ENCODE measurements at regions not wholly inside any gene's neighbourhood (a gene's known extent, or its start where the extent isn't known, plus 50 kb on each side); places are given as distances from the start of the nearest gene placed in this dataset.

GRCh38 chr3:159187706-159188105, 385.9 kb downstream of the MFSD1 start:
- Histone ChIP-seq H4K20me1 (ENCODE audit: control insufficient read depth, extremely low read depth, insufficient read depth, low read length) (no peaks in the 10 kb centered on the region), H3K79me2 (ENCODE audit: control insufficient read depth, insufficient read depth, low read length) (no peaks in the 10 kb centered on the region), H3K4me1 (ENCODE audit: control insufficient read depth, extremely low read depth, insufficient read depth, low read length) (no peaks in the 10 kb centered on the region), H3K27ac (ENCODE audit: control insufficient read depth, insufficient read depth, low read length) (no peak overlapping the region), H3K4me3 (ENCODE audit: control insufficient read depth in 2 of 3, extremely low read depth in 1 of 3, insufficient read depth in 2 of 3, low read depth in 1 of 3, low read length in 3 of 3) (no peak overlapping the region), H3K4me2 (ENCODE audit: control insufficient read depth, extremely low read depth, insufficient read depth, low read depth, low read length) (no peak overlapping the region), H2AFZ (ENCODE audit: control insufficient read depth, low read length) (no peak overlapping the region), H3K9me3 (ENCODE audit: control insufficient read depth, low read depth, low read length) (no peaks in the 10 kb centered on the region), H3K27me3 (ENCODE audit: control insufficient read depth, extremely low read depth, insufficient read depth, low read length) (no peaks in the 10 kb centered on the region), H3K9ac (ENCODE audit: control insufficient read depth, extremely low read depth, insufficient read depth, low read length) (no peak overlapping the region), H3K9me1 (ENCODE audit: control insufficient read depth, extremely low read depth, insufficient read depth, low read length) (no peaks in the 10 kb centered on the region), H3K36me3 (ENCODE audit: control insufficient read depth in 2 of 2, extremely low read depth in 1 of 2, insufficient read depth in 2 of 2, low read length in 2 of 2) (no peaks in the 10 kb centered on the region)
- no peak for DNase-seq (ENCODE audit: low read depth, low spot score)
- TF ChIP-seq EZH2 (IDR thresholded peaks at IDR 0.05; ENCODE audit: low read length) (no peak), CTCF (optimal IDR thresholded peaks at IDR 0.05 in 1 of 3, IDR thresholded peaks at IDR 0.05 in 1 of 3, conservative IDR thresholded peaks at IDR 0.05 in 1 of 3; ENCODE audit: extremely low read depth in 1 of 3, insufficient read depth in 2 of 3, low read length in 3 of 3) (no peak)
- no peak for FAIRE-seq
- dilution Hi-C loops (cut with MboI; ENCODE audit: extremely low pct_ligation_motif_present, low sequenced_read_pairs), result no loop called here

- FAIRE-seq, result no peak
- dilution Hi-C loops (cut with MboI; ENCODE audit: extremely low pct_ligation_motif_present, low sequenced_read_pairs), result no loop called here
- H2AFZ ChIP-seq (ENCODE audit: control insufficient read depth, low read length), result no peak overlapping the region
Observed at GRCh38 chr3:159189994-159190669, 388.3 kb downstream of the MFSD1 start.

More at GRCh38 chr3:159189994-159190669, 388.3 kb downstream of the MFSD1 start:
- no peak for TF ChIP-seq EZH2 (IDR thresholded peaks at IDR 0.05; ENCODE audit: low read length)
- TF ChIP-seq CTCF (optimal IDR thresholded peaks at IDR 0.05 in 1 of 3, IDR thresholded peaks at IDR 0.05 in 1 of 3, conservative IDR thresholded peaks at IDR 0.05 in 1 of 3; ENCODE audit: extremely low read depth in 1 of 3, insufficient read depth in 2 of 3, low read length in 3 of 3), result no peak
- H3K4me1 ChIP-seq (ENCODE audit: control insufficient read depth, extremely low read depth, insufficient read depth, low read length), result no peaks in the 10 kb centered on the region
- no peak for DNase-seq (ENCODE audit: low read depth, low spot score)
- H4K20me1 ChIP-seq (ENCODE audit: control insufficient read depth, extremely low read depth, insufficient read depth, low read length), result no peaks in the 10 kb centered on the region
- H3K9me3 ChIP-seq (ENCODE audit: control insufficient read depth, low read depth, low read length), result no peaks in the 10 kb centered on the region
- no peaks in the 10 kb centered on the region for H3K27me3 ChIP-seq (ENCODE audit: control insufficient read depth, extremely low read depth, insufficient read depth, low read length)
- H3K4me3 ChIP-seq (ENCODE audit: control insufficient read depth in 2 of 3, extremely low read depth in 1 of 3, insufficient read depth in 2 of 3, low read depth in 1 of 3, low read length in 3 of 3), result no peak overlapping the region
- no peak overlapping the region for H3K27ac ChIP-seq (ENCODE audit: control insufficient read depth, insufficient read depth, low read length)
- H3K36me3 ChIP-seq (ENCODE audit: control insufficient read depth in 2 of 2, extremely low read depth in 1 of 2, insufficient read depth in 2 of 2, low read length in 2 of 2), result no peaks in the 10 kb centered on the region
- H3K4me2 ChIP-seq (ENCODE audit: control insufficient read depth, extremely low read depth, insufficient read depth, low read depth, low read length), result no peak overlapping the region
- H3K9me1 ChIP-seq (ENCODE audit: control insufficient read depth, extremely low read depth, insufficient read depth, low read length), result no peaks in the 10 kb centered on the region
- H3K79me2 ChIP-seq (ENCODE audit: control insufficient read depth, insufficient read depth, low read length), result no peaks in the 10 kb centered on the region
- H3K9ac ChIP-seq (ENCODE audit: control insufficient read depth, extremely low read depth, insufficient read depth, low read length), result no peak overlapping the region
